ENCODE measurements at regions not wholly inside any gene's neighbourhood (a gene's known extent, or its start where the extent isn't known, plus 50 kb on each side); places are given as distances from the start of the nearest gene placed in this dataset.

DNA sequence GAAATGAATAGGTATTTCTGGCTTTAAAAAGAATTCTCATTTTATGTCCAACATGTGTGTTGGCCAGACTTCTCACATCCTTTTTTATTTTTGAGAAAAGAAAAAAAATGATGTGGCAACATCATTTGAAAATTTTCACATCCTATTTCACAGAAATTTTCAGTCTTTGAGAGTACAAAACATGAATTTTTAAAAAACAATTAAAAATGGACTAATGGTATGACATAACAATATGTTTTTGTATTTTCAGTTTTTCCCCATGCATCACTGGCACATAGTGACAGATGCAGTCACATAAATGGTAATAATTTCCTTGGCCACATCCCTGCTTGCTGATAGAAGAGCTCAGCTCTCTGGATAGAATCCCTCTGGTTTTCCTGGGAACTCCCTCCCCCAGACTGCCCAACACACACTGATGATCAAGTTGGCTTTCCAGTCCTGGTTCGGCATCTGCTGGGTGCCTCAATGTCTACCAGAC is 188.5 kb upstream of the AGR3 start:
- Histone ChIP-seq H3K79me2 (replicated peaks; ENCODE audit: insufficient read depth, low read length) (no peaks in the 10 kb centered on the region), H3K9ac (ENCODE audit: low read length) (no peak overlapping the region), H3K27me3 (ENCODE audit: insufficient read depth, low read depth, low read length) (no peaks in the 10 kb centered on the region), H3K4me2 (ENCODE audit: low read length) (no peak overlapping the region), H3K9me3 (ENCODE audit: low read length) (no peaks in the 10 kb centered on the region), H2AFZ (ENCODE audit: low read depth, low read length) (no peak overlapping the region), H4K20me1 (ENCODE audit: insufficient read depth) (no peaks in the 10 kb centered on the region), H3K36me3 (ENCODE audit: insufficient read depth, low read length) (no peaks in the 10 kb centered on the region), H3K27ac (ENCODE audit: low read length) (no peak overlapping the region), H3F3A (ENCODE audit: insufficient read depth, low read length, poor library complexity, severe bottlenecking) (no peaks in the 10 kb centered on the region), H3K4me3 (ENCODE audit: low read length) (no peak overlapping the region), H3K9me2 (ENCODE audit: insufficient read depth, low read length) (no peaks in the 10 kb centered on the region)
- TF ChIP-seq, protein P1, sequence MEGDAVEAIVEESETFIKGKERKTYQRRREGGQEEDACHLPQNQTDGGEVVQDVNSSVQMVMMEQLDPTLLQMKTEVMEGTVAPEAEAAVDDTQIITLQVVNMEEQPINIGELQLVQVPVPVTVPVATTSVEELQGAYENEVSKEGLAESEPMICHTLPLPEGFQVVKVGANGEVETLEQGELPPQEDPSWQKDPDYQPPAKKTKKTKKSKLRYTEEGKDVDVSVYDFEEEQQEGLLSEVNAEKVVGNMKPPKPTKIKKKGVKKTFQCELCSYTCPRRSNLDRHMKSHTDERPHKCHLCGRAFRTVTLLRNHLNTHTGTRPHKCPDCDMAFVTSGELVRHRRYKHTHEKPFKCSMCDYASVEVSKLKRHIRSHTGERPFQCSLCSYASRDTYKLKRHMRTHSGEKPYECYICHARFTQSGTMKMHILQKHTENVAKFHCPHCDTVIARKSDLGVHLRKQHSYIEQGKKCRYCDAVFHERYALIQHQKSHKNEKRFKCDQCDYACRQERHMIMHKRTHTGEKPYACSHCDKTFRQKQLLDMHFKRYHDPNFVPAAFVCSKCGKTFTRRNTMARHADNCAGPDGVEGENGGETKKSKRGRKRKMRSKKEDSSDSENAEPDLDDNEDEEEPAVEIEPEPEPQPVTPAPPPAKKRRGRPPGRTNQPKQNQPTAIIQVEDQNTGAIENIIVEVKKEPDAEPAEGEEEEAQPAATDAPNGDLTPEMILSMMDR (IDR thresholded peaks at IDR 0.05; ENCODE audit: poor library complexity, severe bottlenecking), result no peak
- TF ChIP-seq EP300 (conservative IDR thresholded peaks at IDR 0.05; ENCODE audit: poor library complexity, severe bottlenecking) (no peak), MXI1 (conservative IDR thresholded peaks at IDR 0.05; ENCODE audit: poor library complexity, severe bottlenecking) (no peak), RAD21 (conservative IDR thresholded peaks at IDR 0.05) (no peak), SMC3 (conservative IDR thresholded peaks at IDR 0.05; ENCODE audit: poor library complexity) (no peak), POLR2AphosphoS5 (IDR thresholded peaks at IDR 0.05) (no peak), TAF1 (IDR thresholded peaks at IDR 0.05; ENCODE audit: low read depth) (no peak), EZH2 (IDR thresholded peaks at IDR 0.05; ENCODE audit: borderline replicate concordance, insufficient read depth, low read length, poor library complexity, severe bottlenecking) (no peak)
- TF ChIP-seq, protein P2, sequence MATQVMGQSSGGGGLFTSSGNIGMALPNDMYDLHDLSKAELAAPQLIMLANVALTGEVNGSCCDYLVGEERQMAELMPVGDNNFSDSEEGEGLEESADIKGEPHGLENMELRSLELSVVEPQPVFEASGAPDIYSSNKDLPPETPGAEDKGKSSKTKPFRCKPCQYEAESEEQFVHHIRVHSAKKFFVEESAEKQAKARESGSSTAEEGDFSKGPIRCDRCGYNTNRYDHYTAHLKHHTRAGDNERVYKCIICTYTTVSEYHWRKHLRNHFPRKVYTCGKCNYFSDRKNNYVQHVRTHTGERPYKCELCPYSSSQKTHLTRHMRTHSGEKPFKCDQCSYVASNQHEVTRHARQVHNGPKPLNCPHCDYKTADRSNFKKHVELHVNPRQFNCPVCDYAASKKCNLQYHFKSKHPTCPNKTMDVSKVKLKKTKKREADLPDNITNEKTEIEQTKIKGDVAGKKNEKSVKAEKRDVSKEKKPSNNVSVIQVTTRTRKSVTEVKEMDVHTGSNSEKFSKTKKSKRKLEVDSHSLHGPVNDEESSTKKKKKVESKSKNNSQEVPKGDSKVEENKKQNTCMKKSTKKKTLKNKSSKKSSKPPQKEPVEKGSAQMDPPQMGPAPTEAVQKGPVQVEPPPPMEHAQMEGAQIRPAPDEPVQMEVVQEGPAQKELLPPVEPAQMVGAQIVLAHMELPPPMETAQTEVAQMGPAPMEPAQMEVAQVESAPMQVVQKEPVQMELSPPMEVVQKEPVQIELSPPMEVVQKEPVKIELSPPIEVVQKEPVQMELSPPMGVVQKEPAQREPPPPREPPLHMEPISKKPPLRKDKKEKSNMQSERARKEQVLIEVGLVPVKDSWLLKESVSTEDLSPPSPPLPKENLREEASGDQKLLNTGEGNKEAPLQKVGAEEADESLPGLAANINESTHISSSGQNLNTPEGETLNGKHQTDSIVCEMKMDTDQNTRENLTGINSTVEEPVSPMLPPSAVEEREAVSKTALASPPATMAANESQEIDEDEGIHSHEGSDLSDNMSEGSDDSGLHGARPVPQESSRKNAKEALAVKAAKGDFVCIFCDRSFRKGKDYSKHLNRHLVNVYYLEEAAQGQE (IDR thresholded peaks at IDR 0.05; ENCODE audit: borderline replicate concordance), result no peak

DNA sequence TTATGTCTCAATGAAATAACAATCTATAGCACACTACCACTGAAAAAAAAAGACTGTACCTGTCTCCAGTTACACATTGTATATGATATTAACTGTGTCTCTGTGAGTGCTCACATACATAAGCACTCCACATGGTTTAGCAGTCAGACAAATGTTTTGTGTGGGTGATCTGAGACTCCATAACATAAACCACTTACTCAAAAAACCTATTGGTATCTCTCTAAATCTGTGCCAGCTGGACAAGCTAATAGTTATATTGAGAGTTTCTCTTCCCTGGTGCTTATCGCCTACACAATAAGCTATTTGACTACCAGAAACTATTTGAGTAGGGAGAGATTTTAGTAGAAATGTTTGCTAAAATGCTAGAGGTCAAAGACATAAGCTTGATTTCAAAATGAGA is 190.1 kb upstream of the AGR3 start:
- Histone ChIP-seq H4K20me1 (ENCODE audit: insufficient read depth) (no peaks in the 10 kb centered on the region), H3K36me3 (ENCODE audit: insufficient read depth, low read length) (no peaks in the 10 kb centered on the region), H3K4me3 (ENCODE audit: low read length) (no peak overlapping the region), H3K79me2 (replicated peaks; ENCODE audit: insufficient read depth, low read length) (no peaks in the 10 kb centered on the region), H3K9ac (ENCODE audit: low read length) (no peak overlapping the region), H3K27ac (ENCODE audit: low read length) (no peak overlapping the region), H3K9me2 (ENCODE audit: insufficient read depth, low read length) (no peaks in the 10 kb centered on the region), H2AFZ (ENCODE audit: low read depth, low read length) (no peak overlapping the region), H3K27me3 (ENCODE audit: insufficient read depth, low read depth, low read length) (no peaks in the 10 kb centered on the region), H3F3A (ENCODE audit: insufficient read depth, low read length, poor library complexity, severe bottlenecking) (no peaks in the 10 kb centered on the region), H3K9me3 (ENCODE audit: low read length) (no peaks in the 10 kb centered on the region), H3K4me2 (ENCODE audit: low read length) (no peak overlapping the region)
- TF ChIP-seq, protein P1 (IDR thresholded peaks at IDR 0.05; ENCODE audit: poor library complexity, severe bottlenecking), result no peak
- TF ChIP-seq POLR2AphosphoS5 (IDR thresholded peaks at IDR 0.05) (no peak), MXI1 (conservative IDR thresholded peaks at IDR 0.05; ENCODE audit: poor library complexity, severe bottlenecking) (no peak), EZH2 (IDR thresholded peaks at IDR 0.05; ENCODE audit: borderline replicate concordance, insufficient read depth, low read length, poor library complexity, severe bottlenecking) (no peak), RAD21 (conservative IDR thresholded peaks at IDR 0.05) (no peak), SMC3 (conservative IDR thresholded peaks at IDR 0.05; ENCODE audit: poor library complexity) (no peak), TAF1 (IDR thresholded peaks at IDR 0.05; ENCODE audit: low read depth) (no peak), EP300 (conservative IDR thresholded peaks at IDR 0.05; ENCODE audit: poor library complexity, severe bottlenecking) (no peak)
- TF ChIP-seq, protein P2 (IDR thresholded peaks at IDR 0.05; ENCODE audit: borderline replicate concordance), result no peak

Measured in neural cell (in vitro differentiated cells).